ENCODE measurements at regions not wholly inside any gene's neighbourhood (a gene's known extent, or its start where the extent isn't known, plus 50 kb on each side); places are given as distances from the start of the nearest gene placed in this dataset.
"Not testable (repeated sequence)": the region's sequence is repeated elsewhere in the genome, so short reads cannot be mapped to it uniquely, and the experiment has no call there.

DNA sequence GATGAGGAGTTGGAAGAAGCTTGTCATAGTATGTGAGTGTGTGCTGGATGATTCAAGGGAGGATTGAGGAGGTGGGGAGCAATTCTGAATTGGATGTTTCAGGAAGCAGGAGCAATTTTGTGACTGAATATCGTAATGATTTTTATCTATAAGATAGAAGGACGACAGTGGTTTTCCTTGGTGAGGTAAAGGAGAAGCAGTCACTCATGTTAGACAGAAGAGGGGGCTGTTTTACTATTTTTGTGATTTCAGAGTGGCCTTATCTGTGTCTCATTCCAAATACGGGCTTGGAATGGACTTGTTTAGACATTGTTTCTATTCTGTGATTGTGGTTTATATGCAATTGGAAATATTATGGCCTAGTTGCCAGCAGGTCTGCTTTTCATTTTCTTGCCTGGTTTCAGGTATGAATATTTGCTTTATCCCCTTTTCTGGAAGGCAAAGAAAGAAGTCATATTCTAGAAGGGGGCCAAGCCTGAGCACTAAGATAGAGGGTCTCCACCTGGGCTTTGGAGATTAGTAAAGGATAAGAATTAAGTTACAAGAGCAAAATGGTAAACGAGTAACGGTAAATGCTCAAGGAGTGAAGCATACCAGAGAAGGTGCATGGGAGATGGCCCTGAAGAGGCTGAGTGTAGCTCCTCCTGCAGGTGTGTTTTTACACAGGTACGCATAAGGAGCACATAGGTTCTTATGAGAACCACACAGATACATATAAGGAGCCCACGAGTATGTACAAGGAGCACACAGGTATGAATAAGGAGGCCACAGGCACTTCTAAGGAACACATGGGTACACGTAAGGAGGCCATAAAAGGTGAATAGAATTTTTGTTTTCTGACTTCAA, 124.6 kb upstream of the KCNAB1 start:
- no peak overlapping the region for H3K27ac Mint-ChIP-seq
- no peak for DNase-seq (ENCODE audit: low spot score in 2 of 2)
- ATAC-seq = no peak
- peaks cover 0 to 6% of the 10 kb centered on the region in 2 donors for H3K36me3 Mint-ChIP-seq
- peaks cover 0 to 4% of the 10 kb centered on the region in 2 donors for H3K9me3 Mint-ChIP-seq

DNA sequence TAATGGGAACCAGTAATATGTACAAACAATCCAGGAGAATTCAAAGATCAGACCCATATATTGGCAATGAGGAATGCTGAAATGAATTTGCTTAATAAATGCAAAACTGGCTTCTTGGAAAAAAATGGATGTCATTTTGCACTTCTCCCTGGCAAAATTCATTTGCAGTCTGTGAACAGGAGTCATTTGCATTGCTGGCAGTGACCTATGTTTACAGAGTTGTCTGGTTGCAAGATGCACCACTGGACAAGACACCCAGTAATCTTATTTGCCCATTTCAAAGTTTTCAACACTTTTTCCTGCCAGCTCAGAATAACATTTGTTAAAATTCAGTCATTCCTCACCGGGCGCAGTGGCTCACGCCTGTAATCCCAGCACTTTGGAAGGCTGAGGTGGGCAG, 123.5 kb upstream of the KCNAB1 start:
- Mint-ChIP-seq H3K9me3 (peaks cover 0 to 4% of the 10 kb centered on the region in 2 donors), H3K36me3 (peaks cover 0 to 6% of the 10 kb centered on the region in 2 donors), H3K27ac (no peak overlapping the region)
- ATAC-seq (no peak), DNase-seq (ENCODE audit: low spot score in 2 of 2) (no peak)

DNA sequence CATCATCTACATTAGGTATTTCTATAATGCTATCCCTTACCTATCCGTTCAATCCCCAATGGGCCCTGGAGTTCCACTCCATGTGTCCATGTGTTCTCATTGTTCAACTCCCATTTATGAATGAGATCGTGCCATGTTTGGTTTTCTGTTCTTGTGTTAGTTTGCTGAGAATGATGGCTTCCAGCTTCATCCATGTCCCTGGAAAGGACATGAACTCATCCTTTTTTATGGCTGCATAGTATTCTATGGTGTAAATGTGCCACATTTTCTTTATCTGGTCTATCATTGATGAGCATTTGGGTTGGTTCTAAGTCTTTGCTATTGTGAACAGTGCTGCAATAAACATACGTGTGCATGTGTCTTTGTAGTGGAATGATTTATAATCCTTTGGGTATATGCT, 122.2 kb upstream of the KCNAB1 start:
- not testable (repeated sequence) for H3K27ac Mint-ChIP-seq; DNase-seq (ENCODE audit: low spot score in 2 of 2); H3K9me3 Mint-ChIP-seq; H3K36me3 Mint-ChIP-seq; ATAC-seq

DNA sequence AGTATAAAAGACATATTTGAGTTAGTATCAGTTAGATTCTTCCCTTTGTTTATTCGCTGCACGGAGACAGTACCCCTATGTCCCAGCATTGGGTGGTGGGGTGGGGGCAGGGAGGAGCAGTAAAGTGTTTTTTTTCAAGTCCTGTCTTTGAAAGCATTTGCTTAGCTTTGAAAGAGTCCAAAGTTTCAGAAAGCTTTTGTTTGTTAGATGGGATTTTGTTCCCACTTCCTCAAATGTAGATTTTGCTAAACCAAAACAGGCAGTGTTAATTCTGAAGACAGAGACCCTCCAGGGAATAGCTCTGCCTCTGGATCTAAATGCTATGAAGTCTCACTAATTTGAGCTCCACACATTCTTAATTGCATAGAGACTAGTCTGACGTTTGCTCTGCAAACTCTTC, 114.6 kb upstream of the KCNAB1 start:
- no peak for DNase-seq (ENCODE audit: low spot score in 2 of 2)
- no peak for ATAC-seq
- H3K27ac Mint-ChIP-seq = no peak overlapping the region
- no peaks in the 10 kb centered on the region for H3K9me3 Mint-ChIP-seq
- no peaks in the 10 kb centered on the region for H3K36me3 Mint-ChIP-seq

DNA sequence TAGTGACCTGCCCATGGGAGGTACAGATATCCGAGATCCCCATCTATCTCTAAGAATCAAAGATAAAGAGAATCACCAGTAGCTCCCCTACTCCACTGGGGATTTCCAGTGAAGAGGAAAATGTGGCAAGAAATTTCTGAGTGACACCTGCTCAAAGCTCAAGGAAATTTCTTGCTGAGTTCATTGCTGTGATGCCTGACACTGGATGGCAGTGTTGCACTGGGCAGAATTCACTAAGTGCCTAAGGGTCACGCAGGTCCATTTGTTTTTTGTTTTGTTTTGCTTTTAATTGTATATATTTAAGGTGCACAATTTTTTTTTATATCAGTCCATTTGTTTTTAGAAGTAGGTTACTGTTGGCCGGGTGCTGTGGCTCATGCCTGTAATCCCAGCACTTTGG, 109.5 kb upstream of the KCNAB1 start:
- H3K36me3 Mint-ChIP-seq = no peaks in the 10 kb centered on the region
- no peak for ATAC-seq
- no peak overlapping the region for H3K27ac Mint-ChIP-seq
- no peak for DNase-seq (ENCODE audit: low spot score in 2 of 2)
- H3K9me3 Mint-ChIP-seq = no peaks in the 10 kb centered on the region

DNA sequence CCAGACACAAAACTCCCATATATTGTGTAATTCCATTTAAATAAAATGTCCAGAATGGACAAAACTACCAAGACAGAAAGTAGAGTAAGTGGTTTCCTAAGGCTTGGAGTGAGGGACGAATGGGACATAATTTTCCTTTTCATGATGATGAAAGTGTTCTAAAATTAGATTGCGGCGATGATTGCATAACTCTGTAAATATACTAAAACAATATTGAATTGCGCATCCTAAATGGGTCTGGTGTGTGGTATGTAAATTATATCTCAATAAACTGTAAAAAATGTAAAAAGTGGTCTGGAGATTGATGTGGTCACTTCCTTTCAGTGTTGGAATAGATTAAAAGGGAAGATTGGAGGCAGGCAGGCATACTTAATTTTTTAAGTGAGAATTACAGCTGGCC, 105.9 kb upstream of the KCNAB1 start:
- H3K36me3 Mint-ChIP-seq = no peaks in the 10 kb centered on the region

DNA sequence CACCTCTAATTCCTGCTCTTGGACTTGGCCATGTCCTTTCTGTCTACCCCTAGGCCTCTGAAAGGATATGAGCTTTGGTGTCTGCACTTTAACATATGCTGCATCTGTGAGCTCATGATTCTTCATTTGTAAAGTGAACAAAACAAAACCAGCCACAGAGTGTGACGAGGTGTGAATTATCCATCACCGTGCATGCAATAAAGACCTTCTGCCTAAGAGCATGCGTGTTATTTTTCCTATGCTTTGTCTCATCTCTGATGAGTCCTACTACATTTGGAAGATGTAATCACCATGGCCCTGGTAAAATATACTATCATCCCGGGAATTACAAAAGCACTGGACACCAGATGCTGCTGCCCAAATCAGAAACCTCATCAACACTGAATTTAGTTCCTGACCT, 103.5 kb upstream of the KCNAB1 start:
- DNase-seq (ENCODE audit: low spot score in 2 of 2) (no peak), ATAC-seq (no peak)
- Mint-ChIP-seq H3K36me3 (no peaks in the 10 kb centered on the region), H3K9me3 (no peaks in the 10 kb centered on the region), H3K27ac (no peak overlapping the region)

More for the DNA sequence above, 105.9 kb upstream of the KCNAB1 start:
- DNase-seq (ENCODE audit: low spot score in 2 of 2) = no peak
- ATAC-seq = no peak
- Mint-ChIP-seq H3K9me3 (no peaks in the 10 kb centered on the region), H3K27ac (no peak overlapping the region)

DNA sequence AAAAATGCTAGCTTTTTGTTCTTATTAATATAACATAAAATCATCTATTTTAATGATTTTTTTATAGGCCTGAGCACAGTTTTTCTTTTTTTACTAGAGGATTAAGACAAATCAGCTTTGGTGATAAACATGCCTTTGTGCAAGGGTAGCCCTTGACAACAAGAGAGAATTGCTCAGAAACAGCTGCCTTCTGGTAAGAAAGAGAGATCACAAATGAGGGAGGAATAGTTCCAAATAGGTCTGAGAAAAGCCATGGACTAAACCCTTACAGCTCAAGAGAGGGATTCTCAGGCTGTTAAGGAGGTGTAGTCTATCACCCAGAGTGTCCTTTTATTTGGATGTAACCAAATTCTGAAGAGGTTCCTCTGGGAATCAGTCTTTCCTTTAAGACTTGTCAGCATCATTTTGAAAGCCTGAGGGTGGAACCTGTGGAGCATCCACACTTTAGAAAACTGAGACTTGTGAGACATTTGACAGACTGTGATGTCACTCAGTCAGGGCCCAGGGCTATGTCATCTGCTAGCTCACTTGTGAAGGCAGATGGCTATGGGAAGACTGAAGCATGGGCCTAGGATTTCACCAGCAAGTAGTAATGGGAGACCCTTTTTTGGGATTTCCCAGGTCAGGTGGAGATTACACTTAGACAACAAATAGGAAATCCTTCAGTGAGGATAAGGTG, 102.9 kb upstream of the KCNAB1 start:
- Mint-ChIP-seq H3K9me3 (no peaks in the 10 kb centered on the region), H3K36me3 (no peaks in the 10 kb centered on the region), H3K27ac (no peak overlapping the region)
- no peak for ATAC-seq
- DNase-seq (ENCODE audit: low spot score in 2 of 2) = no peak

DNA sequence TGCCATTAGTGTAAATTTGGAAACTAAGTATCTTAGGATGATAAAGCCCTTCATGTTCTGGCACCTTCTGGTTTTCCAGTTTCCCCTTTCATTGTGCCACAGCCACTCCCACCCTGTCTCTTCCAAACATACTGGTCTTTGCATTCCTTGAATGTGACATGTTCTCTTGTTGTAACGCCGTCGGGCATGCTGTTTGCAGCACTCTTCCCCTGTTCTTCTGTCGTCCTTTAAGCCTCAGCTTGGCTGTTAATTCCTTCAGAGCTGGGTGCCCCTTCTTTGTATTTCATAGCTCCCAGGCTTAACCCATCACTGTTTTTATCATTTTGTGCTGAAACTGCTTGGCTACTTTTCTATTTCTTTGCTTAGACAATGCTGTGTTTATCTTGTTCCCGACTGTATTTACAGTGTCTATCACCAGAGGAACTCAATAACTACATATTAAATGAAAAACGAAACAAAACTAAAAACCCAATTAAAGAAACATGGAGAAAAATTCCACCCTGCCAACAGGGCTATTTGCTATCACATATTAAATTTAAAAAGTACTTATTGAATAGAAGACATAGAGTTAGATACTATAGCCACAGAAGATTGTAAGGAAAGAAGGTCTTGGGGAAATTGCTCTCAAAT, 95.4 kb upstream of the KCNAB1 start:
- Mint-ChIP-seq H3K9me3 (no peaks in the 10 kb centered on the region), H3K27ac (no peak overlapping the region), H3K36me3 (no peaks in the 10 kb centered on the region)
- ATAC-seq (no peak), DNase-seq (ENCODE audit: low spot score in 2 of 2) (no peak)

DNA sequence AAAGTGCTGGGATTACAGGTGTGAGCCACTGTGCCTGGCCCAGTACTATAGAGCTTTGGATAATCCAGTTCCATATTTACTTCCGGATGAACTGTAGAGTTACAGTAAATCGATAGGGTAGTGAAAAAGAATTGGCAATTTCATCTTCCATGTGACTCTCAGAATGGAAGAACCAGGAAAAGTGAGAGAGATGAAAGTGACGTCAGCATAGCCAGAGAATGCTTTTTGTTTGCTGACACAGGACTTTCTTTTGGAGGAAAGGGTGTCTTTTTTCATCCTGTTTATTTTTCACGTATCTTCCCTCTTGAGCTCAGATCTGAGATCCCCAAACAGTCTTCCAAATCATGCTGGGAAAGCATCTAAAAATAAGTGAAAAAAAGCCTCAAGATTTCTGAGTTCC, 91.2 kb upstream of the KCNAB1 start:
- H3K36me3 Mint-ChIP-seq = no peaks in the 10 kb centered on the region
- no peaks in the 10 kb centered on the region for H3K9me3 Mint-ChIP-seq
- H3K27ac Mint-ChIP-seq = no peak overlapping the region
- DNase-seq (ENCODE audit: low spot score in 2 of 2) (no peak), ATAC-seq (no peak)

DNA sequence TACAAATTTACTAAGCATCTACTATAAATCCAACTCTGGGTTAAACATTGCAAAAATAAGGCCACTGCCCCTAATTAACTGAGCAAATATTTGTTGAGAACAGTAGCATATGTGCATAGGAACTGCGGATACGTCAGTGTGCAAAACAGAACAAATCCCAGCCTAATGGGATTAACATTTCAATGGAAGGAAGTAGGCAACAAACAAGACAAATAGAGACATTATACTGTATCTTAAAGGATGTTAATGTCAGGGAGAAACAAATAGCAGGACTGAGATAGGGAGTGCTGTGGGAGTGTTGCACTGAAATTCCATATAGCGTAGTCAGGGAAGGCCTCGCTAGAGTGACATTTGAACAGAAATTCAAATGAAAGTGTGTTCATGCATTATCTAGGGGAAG, 89.7 kb upstream of the KCNAB1 start:
- Mint-ChIP-seq H3K27ac (no peak overlapping the region), H3K9me3 (no peaks in the 10 kb centered on the region), H3K36me3 (no peaks in the 10 kb centered on the region)
- no peak for ATAC-seq
- DNase-seq (ENCODE audit: low spot score in 2 of 2) = no peak

DNA sequence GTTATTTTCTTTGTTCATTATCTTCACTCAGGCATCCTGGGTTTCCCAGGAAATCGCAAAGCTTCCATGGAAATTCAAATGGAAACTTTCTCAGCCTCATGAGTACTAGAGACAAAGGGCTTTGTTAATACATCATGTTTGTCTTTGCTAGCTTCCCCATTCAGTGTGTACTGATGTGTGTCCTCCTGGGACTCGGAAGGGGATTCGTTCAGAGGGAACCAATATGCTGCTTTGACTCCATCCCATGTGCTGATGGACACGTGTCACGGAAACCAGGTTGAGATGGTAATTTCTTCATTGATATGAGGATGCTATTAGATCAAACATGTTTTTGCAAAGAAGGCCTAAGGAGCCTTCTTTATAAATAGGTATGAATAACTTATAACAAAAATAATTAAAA, 87.0 kb upstream of the KCNAB1 start:
- Mint-ChIP-seq H3K9me3 (no peaks in the 10 kb centered on the region), H3K36me3 (no peaks in the 10 kb centered on the region), H3K27ac (no peak overlapping the region)
- no peak for DNase-seq (ENCODE audit: low spot score in 2 of 2)
- no peak for ATAC-seq

DNA sequence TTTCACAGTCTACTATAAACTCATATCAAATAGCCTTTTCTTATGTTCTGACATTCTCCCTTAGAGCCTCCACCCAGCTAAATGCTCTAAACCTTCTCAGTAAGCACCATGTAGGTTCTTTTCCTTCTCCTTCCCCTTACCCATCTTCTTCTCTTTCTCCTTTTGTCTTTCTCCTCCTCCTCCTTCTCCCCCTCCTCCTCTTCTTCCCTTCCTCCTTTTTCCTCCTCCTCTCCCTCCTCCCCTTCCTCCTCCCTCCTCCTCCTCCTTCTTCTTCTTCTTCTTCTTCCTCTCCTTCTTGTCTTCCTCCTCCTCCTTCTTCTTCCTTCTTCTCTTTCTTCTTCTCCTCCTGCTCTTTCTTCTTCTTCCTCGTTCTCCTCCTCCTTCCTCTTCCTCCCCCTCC, 85.2 kb upstream of the KCNAB1 start:
- no peaks in the 10 kb centered on the region for H3K9me3 Mint-ChIP-seq
- no peak overlapping the region for H3K27ac Mint-ChIP-seq
- ATAC-seq = no peak
- no peaks in the 10 kb centered on the region for H3K36me3 Mint-ChIP-seq
- DNase-seq (ENCODE audit: low spot score in 2 of 2) = no peak

DNA sequence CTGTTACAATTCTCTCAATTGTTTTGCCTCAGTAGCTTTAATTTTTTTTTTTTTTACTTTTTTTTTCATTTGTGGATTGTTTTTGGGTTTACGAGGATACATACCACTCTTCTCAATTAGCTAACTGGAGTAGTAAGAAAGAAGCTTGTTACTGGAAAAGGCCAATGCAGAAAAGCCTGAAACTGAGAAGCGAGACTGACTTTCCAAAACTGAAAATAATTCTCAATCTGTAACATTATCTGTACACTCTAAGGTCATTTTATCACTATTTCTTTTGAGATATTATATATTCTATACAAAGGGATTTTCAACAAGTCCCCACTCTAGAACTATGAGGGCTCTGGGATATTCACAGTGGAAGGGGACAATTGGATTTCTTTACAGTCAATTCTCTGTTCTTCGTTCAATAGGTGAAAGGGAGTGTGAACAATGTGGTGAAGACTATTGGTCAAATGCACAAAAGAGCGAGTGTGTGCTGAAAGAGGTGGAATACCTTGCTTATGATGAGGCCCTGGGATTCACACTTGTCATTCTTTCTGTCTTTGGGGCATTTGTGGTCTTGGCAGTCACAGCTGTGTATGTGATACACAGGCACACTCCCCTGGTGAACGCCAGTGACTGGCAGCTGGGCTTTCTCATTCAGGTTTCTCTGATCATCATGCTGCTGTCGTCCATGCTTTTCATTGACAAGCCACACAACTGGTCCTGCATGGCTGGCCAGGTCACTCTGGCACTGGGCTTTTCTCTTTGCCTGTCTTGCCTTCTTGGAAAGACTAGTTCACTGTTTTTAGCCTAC, 83.9 kb upstream of the KCNAB1 start:
- H3K36me3 Mint-ChIP-seq = no peaks in the 10 kb centered on the region
- DNase-seq (ENCODE audit: low spot score in 2 of 2) = no peak
- no peaks in the 10 kb centered on the region for H3K9me3 Mint-ChIP-seq
- ATAC-seq = no peak
- H3K27ac Mint-ChIP-seq = no peak overlapping the region

DNA sequence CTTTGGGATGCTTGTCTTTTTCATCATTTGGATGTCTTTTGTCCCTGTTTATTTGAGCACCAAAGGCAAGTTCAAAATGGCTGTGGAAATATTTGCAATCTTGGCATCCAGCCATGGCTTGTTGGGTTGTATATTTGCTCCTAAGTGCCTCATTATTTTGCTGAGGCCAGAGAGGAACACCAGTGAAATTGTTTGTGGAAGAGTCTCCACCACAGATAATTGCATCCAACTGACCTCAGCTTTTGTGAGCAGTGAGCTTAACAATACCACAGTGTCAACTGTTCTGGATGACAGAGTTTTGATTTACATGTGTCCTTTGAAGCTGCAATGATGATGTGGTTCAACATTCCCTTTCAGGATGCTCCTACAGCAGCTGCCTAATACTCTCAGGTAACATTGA, 83.0 kb upstream of the KCNAB1 start:
- H3K27ac Mint-ChIP-seq = no peak overlapping the region

DNA sequence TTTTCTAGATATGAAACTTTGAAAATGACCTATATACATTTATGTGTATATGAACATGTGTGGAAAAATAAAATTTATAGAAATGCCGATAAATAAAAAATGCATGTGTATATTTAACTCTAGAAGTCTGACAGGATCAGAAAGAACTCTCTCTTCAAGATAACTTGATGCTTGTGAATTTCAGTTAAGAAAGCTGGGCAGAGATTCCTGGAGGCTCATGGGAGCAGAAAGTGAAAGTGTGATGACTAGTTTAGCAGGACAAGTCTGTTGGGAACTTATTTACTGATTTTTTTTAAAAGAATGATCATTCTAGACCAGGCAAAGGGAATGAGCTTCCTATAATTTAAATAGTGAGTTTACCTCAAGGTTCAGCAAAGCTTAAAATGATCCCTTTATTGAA, 81.5 kb upstream of the KCNAB1 start:
- H3K36me3 Mint-ChIP-seq = no peaks in the 10 kb centered on the region
- H3K27ac Mint-ChIP-seq = no peak overlapping the region
- no peaks in the 10 kb centered on the region for H3K9me3 Mint-ChIP-seq
- ATAC-seq = no peak
- DNase-seq (ENCODE audit: low spot score in 2 of 2) = no peak

More for the DNA sequence above, 83.0 kb upstream of the KCNAB1 start:
- Mint-ChIP-seq H3K36me3 (no peaks in the 10 kb centered on the region), H3K9me3 (no peaks in the 10 kb centered on the region)
- DNase-seq (ENCODE audit: low spot score in 2 of 2) (no peak), ATAC-seq (no peak)

DNA sequence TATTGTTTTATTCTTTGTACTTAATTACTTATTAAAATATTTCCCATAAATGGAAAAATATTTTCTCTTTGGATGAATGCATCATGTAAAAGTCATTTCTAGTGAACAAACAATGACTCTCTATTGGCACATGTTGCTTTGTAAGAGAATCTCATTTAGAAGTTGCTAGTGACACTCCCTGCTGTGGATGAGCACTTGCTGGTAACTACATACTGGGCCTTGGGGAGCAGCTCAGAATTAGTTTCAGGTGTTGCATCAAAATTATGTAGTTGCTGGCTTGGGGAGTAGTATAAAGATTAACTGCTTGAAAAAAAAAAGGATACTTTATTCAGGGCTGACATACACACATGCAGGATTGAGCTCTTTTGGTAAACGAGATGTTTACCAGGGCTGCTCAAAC, 80.3 kb upstream of the KCNAB1 start:
- DNase-seq (ENCODE audit: low spot score in 2 of 2) (no peak), ATAC-seq (no peak)
- Mint-ChIP-seq H3K27ac (no peak overlapping the region), H3K9me3 (no peaks in the 10 kb centered on the region), H3K36me3 (no peaks in the 10 kb centered on the region)
